Activated naive CD4-positive, alpha-beta T cell treated with anti-CD3 and anti-CD28 coated beads, Interleukin-2, amount 10 ng/mL, durations not matched to agents 7 days and 5 days (primary cell): ENCODE measurements at regions not wholly inside any gene's neighbourhood (a gene's known extent, or its start where the extent isn't known, plus 50 kb on each side); places are given as distances from the start of the nearest gene placed in this dataset.
"Not testable (repeated sequence)": the region's sequence is repeated elsewhere in the genome, so short reads cannot be mapped to it uniquely, and the experiment has no call there.

ENCODE experiments used
- CTCF ChIA-PET: fragments of 350-600 bp; sonication (Branson Sonifier 250); formaldehyde crosslinking; loops from one replicate; lab custom pipeline; 2021; ENCODE audit warnings: antibody characterized with exemption; lab: Charles Lee
- DNase-seq: peaks from one replicate; pipeline ENCODE4 v3.0.0-alpha.2; 2020
- H3K27ac Mint-ChIP-seq: one replicate; pipeline ENCODE4 v1.8.0; 2021; ENCODE audit warnings: mild to moderate bottlenecking, moderate library complexity, mixed read lengths
- H3K27me3 Mint-ChIP-seq: one replicate; pipeline ENCODE4 v1.8.0; 2021; ENCODE audit warnings: mild to moderate bottlenecking, mixed read lengths
- H3K36me3 Mint-ChIP-seq: one replicate; pipeline ENCODE4 v1.8.0; 2021; ENCODE audit warnings: mixed read lengths
- H3K4me1 Mint-ChIP-seq: one replicate; pipeline ENCODE4 v1.8.0; 2021; ENCODE audit warnings: mixed read lengths
- H3K4me3 Mint-ChIP-seq: one replicate; pipeline ENCODE4 v1.8.0; 2021; ENCODE audit warnings: mild to moderate bottlenecking, moderate library complexity, mixed read lengths
- H3K9me3 Mint-ChIP-seq: one replicate; pipeline ENCODE4 v1.8.0; 2021; ENCODE audit warnings: mixed read lengths

GRCh38 chr6:16882230-16882629 is 121.0 kb upstream of the ATXN1 start:
- CTCF ChIA-PET: no interaction called here
- DNase-seq: no peak

GRCh38 chr6:16876852-16877251 is 115.6 kb upstream of the ATXN1 start:
- not testable (repeated sequence) for H3K9me3 Mint-ChIP-seq, H3K4me3 Mint-ChIP-seq, H3K4me1 Mint-ChIP-seq, H3K36me3 Mint-ChIP-seq, H3K27ac Mint-ChIP-seq, DNase-seq
- peaks cover 16% of the 10 kb centered on the region for H3K27me3 Mint-ChIP-seq
- CTCF ChIA-PET: interaction anchor here (0.6 kb wide), 1 partner anchor 1145 kb away, joined by 3 read pairs; no protein-coding TSS in a partner anchor

More at GRCh38 chr6:16882230-16882629, 121.0 kb upstream of the ATXN1 start:
- H3K4me3 Mint-ChIP-seq: no peak overlapping the region
- no peaks in the 10 kb centered on the region for H3K4me1 Mint-ChIP-seq
- no peak overlapping the region for H3K27ac Mint-ChIP-seq
- no peaks in the 10 kb centered on the region for H3K9me3 Mint-ChIP-seq
- H3K27me3 Mint-ChIP-seq: peaks cover 13% of the 10 kb centered on the region
- H3K36me3 Mint-ChIP-seq: no peaks in the 10 kb centered on the region

GRCh38 chr6:16876201-16876600 is 114.9 kb upstream of the ATXN1 start:
- H3K4me3 Mint-ChIP-seq: no peak overlapping the region
- no peaks in the 10 kb centered on the region for H3K36me3 Mint-ChIP-seq
- peaks cover 4% of the 10 kb centered on the region for H3K9me3 Mint-ChIP-seq
- peaks cover 23% of the 10 kb centered on the region for H3K27me3 Mint-ChIP-seq
- CTCF ChIA-PET: no interaction called here
- no peaks in the 10 kb centered on the region for H3K4me1 Mint-ChIP-seq
- H3K27ac Mint-ChIP-seq: no peak overlapping the region
- DNase-seq: no peak

GRCh38 chr6:16873698-16874097 is 112.4 kb upstream of the ATXN1 start:
- DNase-seq: no peak
- Mint-ChIP-seq H3K4me3 (no peak overlapping the region), H3K27me3 (peaks cover 30% of the 10 kb centered on the region), H3K4me1 (no peaks in the 10 kb centered on the region), H3K36me3 (no peaks in the 10 kb centered on the region), H3K9me3 (peaks cover 4% of the 10 kb centered on the region), H3K27ac (no peak overlapping the region)
- CTCF ChIA-PET: interaction anchor here (0.6 to 1.5 kb wide), 2 partner anchors 103 to 550 kb away, joined by 4 to 5 read pairs; no protein-coding TSS in a partner anchor

GRCh38 chr6:16872543-16873235 is 111.4 kb upstream of the ATXN1 start:
- Mint-ChIP-seq H3K27ac (no peak overlapping the region), H3K36me3 (no peaks in the 10 kb centered on the region), H3K4me3 (no peak overlapping the region), H3K4me1 (no peaks in the 10 kb centered on the region), H3K9me3 (peaks cover 4% of the 10 kb centered on the region), H3K27me3 (peaks cover 39% of the 10 kb centered on the region)
- CTCF ChIA-PET: interaction anchor here (1.1 to 1.5 kb wide), 2 partner anchors 102 to 110 kb away, joined by 4 to 5 read pairs; no protein-coding TSS in a partner anchor
- no peak for DNase-seq

- H3K4me3 Mint-ChIP-seq: no peak overlapping the region
- H3K36me3 Mint-ChIP-seq: no peaks in the 10 kb centered on the region
- H3K27ac Mint-ChIP-seq: no peak overlapping the region
- DNase-seq: no peak
- H3K27me3 Mint-ChIP-seq: peaks cover 42% of the 10 kb centered on the region
- CTCF ChIA-PET: no interaction called here
- H3K4me1 Mint-ChIP-seq: no peaks in the 10 kb centered on the region
- no peaks in the 10 kb centered on the region for H3K9me3 Mint-ChIP-seq
These were observed 109.8 kb upstream of the ATXN1 start for GRCh38 chr6:16871047-16871446.

GRCh38 chr6:16868968-16869367 is 107.7 kb upstream of the ATXN1 start:
- Mint-ChIP-seq H3K36me3 (no peaks in the 10 kb centered on the region), H3K4me1 (no peaks in the 10 kb centered on the region), H3K9me3 (no peaks in the 10 kb centered on the region), H3K4me3 (no peak overlapping the region), H3K27me3 (peaks cover 38% of the 10 kb centered on the region), H3K27ac (no peak overlapping the region)
- no peak for DNase-seq
- CTCF ChIA-PET: no interaction called here

GRCh38 chr6:16857969-16858592 is 96.8 kb upstream of the ATXN1 start:
- no peaks in the 10 kb centered on the region for H3K4me1 Mint-ChIP-seq
- CTCF ChIA-PET: no interaction called here

GRCh38 chr6:16855460-16855859 is 94.2 kb upstream of the ATXN1 start:
- Mint-ChIP-seq H3K4me1 (peaks cover 13% of the 10 kb centered on the region), H3K36me3 (no peaks in the 10 kb centered on the region), H3K9me3 (no peaks in the 10 kb centered on the region), H3K4me3 (no peak overlapping the region), H3K27me3 (peaks cover 4% of the 10 kb centered on the region), H3K27ac (no peak overlapping the region)
- CTCF ChIA-PET: no interaction called here
- no peak for DNase-seq

More at GRCh38 chr6:16857969-16858592, 96.8 kb upstream of the ATXN1 start:
- no peak for DNase-seq
- no peak overlapping the region for H3K4me3 Mint-ChIP-seq
- H3K36me3 Mint-ChIP-seq: no peaks in the 10 kb centered on the region
- H3K27me3 Mint-ChIP-seq: peaks cover 4% of the 10 kb centered on the region
- no peaks in the 10 kb centered on the region for H3K9me3 Mint-ChIP-seq
- H3K27ac Mint-ChIP-seq: no peak overlapping the region

GRCh38 chr6:16854986-16855385 is 93.7 kb upstream of the ATXN1 start:
- Mint-ChIP-seq H3K4me3 (no peak overlapping the region), H3K36me3 (no peaks in the 10 kb centered on the region), H3K27ac (no peak overlapping the region), H3K27me3 (peaks cover 6% of the 10 kb centered on the region), H3K9me3 (no peaks in the 10 kb centered on the region), H3K4me1 (peaks cover 16% of the 10 kb centered on the region)
- CTCF ChIA-PET: interaction anchor here (1.2 kb wide), 1 partner anchor 84 kb away, joined by 3 read pairs; no protein-coding TSS in a partner anchor
- DNase-seq: no peak

- no peak overlapping the region for H3K27ac Mint-ChIP-seq
- peaks cover 30% of the 10 kb centered on the region for H3K4me1 Mint-ChIP-seq
- no peaks in the 10 kb centered on the region for H3K9me3 Mint-ChIP-seq
- no peaks in the 10 kb centered on the region for H3K36me3 Mint-ChIP-seq
- no peak for DNase-seq
- H3K4me3 Mint-ChIP-seq: no peak overlapping the region
- CTCF ChIA-PET: interaction anchor here (0.9 kb wide), 1 partner anchor 234 kb away, joined by 3 read pairs; no protein-coding TSS in a partner anchor
- H3K27me3 Mint-ChIP-seq: peaks cover 4% of the 10 kb centered on the region
These were observed 91.4 kb upstream of the ATXN1 start for GRCh38 chr6:16852671-16853070.

GRCh38 chr6:16851758-16852157 is 90.5 kb upstream of the ATXN1 start:
- peaks cover 4% of the 10 kb centered on the region for H3K27me3 Mint-ChIP-seq
- H3K27ac Mint-ChIP-seq: no peak overlapping the region
- H3K4me3 Mint-ChIP-seq: no peak overlapping the region
- H3K4me1 Mint-ChIP-seq: peaks cover 30% of the 10 kb centered on the region
- no peaks in the 10 kb centered on the region for H3K36me3 Mint-ChIP-seq
- H3K9me3 Mint-ChIP-seq: no peaks in the 10 kb centered on the region
- CTCF ChIA-PET: interaction anchor here (0.9 kb wide), 1 partner anchor 235 kb away, joined by 3 read pairs; no protein-coding TSS in a partner anchor
- DNase-seq: no peak

- H3K27me3 Mint-ChIP-seq: peaks cover 5% of the 10 kb centered on the region
- H3K27ac Mint-ChIP-seq: no peak overlapping the region
- no peak for DNase-seq
- no peak overlapping the region for H3K4me3 Mint-ChIP-seq
- CTCF ChIA-PET: no interaction called here
- H3K36me3 Mint-ChIP-seq: no peaks in the 10 kb centered on the region
- H3K9me3 Mint-ChIP-seq: no peaks in the 10 kb centered on the region
- peaks cover 30% of the 10 kb centered on the region for H3K4me1 Mint-ChIP-seq
These were observed 89.8 kb upstream of the ATXN1 start for GRCh38 chr6:16851044-16851540.

- peaks cover 8% of the 10 kb centered on the region for H3K27me3 Mint-ChIP-seq
These were observed 89.4 kb upstream of the ATXN1 start for GRCh38 chr6:16850681-16851026.

More at GRCh38 chr6:16850681-16851026, 89.4 kb upstream of the ATXN1 start:
- Mint-ChIP-seq H3K4me1 (peaks cover 30% of the 10 kb centered on the region), H3K9me3 (no peaks in the 10 kb centered on the region), H3K4me3 (no peak overlapping the region), H3K27ac (no peak overlapping the region), H3K36me3 (no peaks in the 10 kb centered on the region)
- DNase-seq: no peak
- CTCF ChIA-PET: no interaction called here
